IMR-90 (cell line): ENCODE measurements at regions not wholly inside any gene's neighbourhood (a gene's known extent, or its start where the extent isn't known, plus 50 kb on each side); places are given as distances from the start of the nearest gene placed in this dataset.
"Not testable (repeated sequence)": the region's sequence is repeated elsewhere in the genome, so short reads cannot be mapped to it uniquely, and the experiment has no call there.

Experiments used
- ATAC-seq: fragments of 200-7000 bp; cut with Tn5 transposase; 2 replicates; pipeline ENCODE4 v1.9.1; 2020; ENCODE audit warnings: low read depth, mild to moderate bottlenecking, moderate library complexity
- BruUV-seq: library from RNA; stranded (reverse); fragments of 400-500 nt; replicated peaks from 2 replicates; lab custom pipeline; 2021; lab: Mats Ljungman, UMichigan
- CTCF ChIA-PET: fragments of 300-600 bp; formaldehyde crosslinking; extraction: SDS; loops from one replicate; lab custom pipeline; 2021; ENCODE audit warnings: antibody characterized with exemption; lab: Yijun Ruan, JAX
- POLR2A ChIA-PET: fragments of 300-600 bp; sonication (Branson Sonifier 250); formaldehyde crosslinking; loops from one replicate; lab custom pipeline; 2022; ENCODE audit warnings: antibody characterized with exemption; ENCODE audit not compliant: unreplicated experiment; lab: Charles Lee
- DNase-seq: peaks from one replicate; pipeline ENCODE4 v3.0.0; 2013
- H2AFZ ChIP-seq: replicated peaks from 2 replicates; pipeline ENCODE3; 2013; ENCODE audit warnings: low read length, mild to moderate bottlenecking; ENCODE audit not compliant: poor library complexity
- H2AK5ac ChIP-seq: 2 replicates; pipeline ENCODE4 v1.6.1; 2013; ENCODE audit warnings: low read depth, low read length, inconsistent platforms
- H2AK9ac ChIP-seq: replicated peaks from 2 replicates; pipeline ENCODE3; 2013; ENCODE audit warnings: mild to moderate bottlenecking, low read depth, low read length, moderate library complexity; ENCODE audit not compliant: poor library complexity
- H2BK120ac ChIP-seq: 2 replicates; pipeline ENCODE4 v1.6.1; 2013; ENCODE audit warnings: low read depth, low read length, inconsistent platforms
- H2BK15ac ChIP-seq: 3 replicates; pipeline ENCODE4 v1.6.1; 2013; ENCODE audit warnings: low read depth, low read length, inconsistent platforms
- H2BK20ac ChIP-seq: 2 replicates; pipeline ENCODE4 v1.6.1; 2013; ENCODE audit warnings: low read depth, mild to moderate bottlenecking, inconsistent platforms, low read length, moderate library complexity
- H2BK5ac ChIP-seq: 2 replicates; pipeline ENCODE4 v1.6.1; 2013; ENCODE audit warnings: mild to moderate bottlenecking, low read depth, low read length, inconsistent platforms; ENCODE audit not compliant: poor library complexity, severe bottlenecking
- H3K14ac ChIP-seq: replicated peaks from 2 replicates; pipeline ENCODE4 v1.6.1; 2013; ENCODE audit warnings: low read depth, low read length, inconsistent platforms
- H3K18ac ChIP-seq: 2 replicates; pipeline ENCODE4 v1.6.1; 2013; ENCODE audit warnings: low read depth, low read length, control low read depth
- H3K23ac ChIP-seq: 2 replicates; pipeline ENCODE4 v1.6.1; 2013; ENCODE audit warnings: low read depth, low read length, inconsistent platforms
- H3K27ac ChIP-seq: 2 replicates; pipeline ENCODE4 v1.5.1; 2013; ENCODE audit warnings: mild to moderate bottlenecking, control low read depth, low read length; ENCODE audit not compliant: insufficient read depth
- H3K27me3 ChIP-seq: 2 replicates; pipeline ENCODE4 v1.6.1; 2013; ENCODE audit warnings: low read length; ENCODE audit not compliant: control insufficient read depth, insufficient read depth
- H3K36me3 ChIP-seq: 2 replicates; pipeline ENCODE4 v1.6.1; 2013; ENCODE audit warnings: low read length, mixed read lengths; ENCODE audit not compliant: control insufficient read depth, insufficient read depth
- H3K4ac ChIP-seq: 2 replicates; pipeline ENCODE4 v1.6.1; 2013; ENCODE audit warnings: low read depth, low read length, inconsistent platforms
- H3K4me1 ChIP-seq: 2 replicates; pipeline ENCODE4 v1.6.1; 2013; ENCODE audit warnings: low read length, mixed read lengths; ENCODE audit not compliant: control insufficient read depth, insufficient read depth
- H3K4me2 ChIP-seq: 2 replicates; pipeline ENCODE4 v1.6.1; 2013; ENCODE audit warnings: low read depth, mild to moderate bottlenecking, control low read depth, low read length, moderate library complexity
- H3K4me3 ChIP-seq: 2 replicates; pipeline ENCODE4 v1.5.1; 2013; ENCODE audit warnings: low read depth, mild to moderate bottlenecking, control low read depth, low read length, moderate library complexity; ENCODE audit not compliant: insufficient read depth
- H3K56ac ChIP-seq: 2 replicates; pipeline ENCODE4 v1.6.1; 2013; ENCODE audit warnings: low read length, inconsistent platforms; ENCODE audit not compliant: insufficient read depth; ENCODE audit errors: extremely low read depth
- H3K79me1 ChIP-seq, 2 experiments: 2 replicates each; pipeline ENCODE4 v1.6.1; 2013; ENCODE audit warnings: low read length in 2 of 2, inconsistent platforms in 1 of 2, low read depth in 1 of 2
- H3K9ac ChIP-seq: 2 replicates; pipeline ENCODE4 v1.6.1; 2013; ENCODE audit warnings: low read depth, low read length, control low read depth
- H3K9me1 ChIP-seq: 2 replicates; pipeline ENCODE4 v1.6.1; 2013; ENCODE audit warnings: low read length, inconsistent platforms; ENCODE audit not compliant: insufficient read depth
- H3K9me3 ChIP-seq: 2 replicates; pipeline ENCODE4 v1.6.1; 2013; ENCODE audit warnings: low read length; ENCODE audit not compliant: control insufficient read depth, insufficient read depth
- H4K20me1 ChIP-seq: 2 replicates; pipeline ENCODE4 v1.6.1; 2013; ENCODE audit warnings: low read length, inconsistent platforms; ENCODE audit not compliant: insufficient read depth
- H4K5ac ChIP-seq: 2 replicates; pipeline ENCODE4 v1.6.1; 2013; ENCODE audit warnings: mild to moderate bottlenecking, low read depth, low read length, control low read depth
- H4K8ac ChIP-seq, 2 experiments: 2 replicates each; pipeline ENCODE4 v1.6.1; 2013; ENCODE audit warnings: low read depth in 2 of 2, low read length in 2 of 2, control low read depth in 1 of 2, inconsistent platforms in 1 of 2
- H4K91ac ChIP-seq: 2 replicates; pipeline ENCODE4 v1.6.1; 2013; ENCODE audit warnings: low read depth, low read length, inconsistent platforms; ENCODE audit not compliant: insufficient read depth
- WGBS, 2 experiments: methylation state at CpG; one replicate each; pipeline versions ENCODE4 v1.1.5 to v1.1.7; 2013; ENCODE audit warnings: missing lambda C conversion rate in 2 of 2; ENCODE audit not compliant: insufficient read length in 1 of 2; ENCODE audit errors: extremely low coverage in 2 of 2; 5-methylcytosine and 5-hydroxymethylcytosine counted together
- dilution Hi-C: fragments of 300-500 bp; cut with HindIII; formaldehyde crosslinking; loops from one replicate; pipeline ENCODE4 v1.14.3; 2018; ENCODE audit warnings: low sequenced_read_pairs; ENCODE audit not compliant: unreplicated experiment
- in situ Hi-C: fragments of 300-500 bp; cut with MboI; formaldehyde crosslinking; loops from 3 replicates; pipeline ENCODE4 v1.14.3; 2019; ENCODE audit warnings: low sequenced_read_pairs, inconsistent platforms, mixed read lengths
- intact Hi-C: fragments of 100-400 bp; cut with micrococcal nuclease; formaldehyde crosslinking; loops from 2 replicates; pipeline ENCODE4 v1.10.0; 2022

DNA sequence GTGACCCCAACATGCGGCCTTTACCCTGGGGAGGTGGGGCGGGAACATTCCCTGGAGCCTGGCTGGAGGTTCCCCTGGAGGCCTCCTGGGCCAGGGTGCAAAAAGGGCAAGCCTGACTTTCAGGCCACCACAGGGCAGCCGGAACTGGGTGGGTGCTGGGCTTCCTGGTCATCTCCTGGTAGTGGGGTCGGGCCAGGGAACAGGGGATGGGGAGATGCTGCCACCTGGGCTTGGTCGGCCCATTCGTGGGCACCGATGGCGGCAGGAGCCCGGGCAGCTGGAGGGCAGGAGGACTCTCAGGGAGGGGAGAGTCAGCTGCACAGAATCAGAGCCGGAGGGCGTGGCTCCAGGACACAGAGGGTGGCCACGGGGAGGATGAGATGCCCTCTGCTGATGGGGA lies 112.0 kb upstream of the EFCAB3 start:
- POLR2A ChIA-PET = not testable (repeated sequence)

DNA sequence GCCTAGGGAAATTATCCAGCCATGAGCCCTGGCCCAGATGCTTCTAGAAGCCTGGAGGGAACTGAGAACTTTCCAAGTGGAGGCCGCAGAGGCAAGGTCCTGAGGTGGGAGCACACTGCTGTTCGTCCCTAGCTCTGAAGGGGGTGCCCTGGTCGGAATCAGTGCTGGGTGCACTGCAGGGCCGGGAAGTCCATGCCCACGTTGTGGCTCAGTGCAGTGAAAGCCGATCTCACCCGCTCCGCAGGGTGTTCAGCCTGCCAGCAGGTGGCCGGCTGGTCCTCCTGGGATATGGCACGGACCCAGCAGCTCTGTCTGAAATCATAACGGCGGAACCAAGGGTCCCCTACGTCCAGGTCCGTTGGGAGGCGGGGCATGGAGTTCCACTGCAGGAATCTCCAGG lies 115.4 kb upstream of the EFCAB3 start:
- H2BK120ac ChIP-seq, H4K5ac ChIP-seq, H3K4me2 ChIP-seq, H4K20me1 ChIP-seq, intact Hi-C loops, H3K36me3 ChIP-seq, DNase-seq, H2AK5ac ChIP-seq, BruUV-seq, H2AK9ac ChIP-seq, H3K27ac ChIP-seq, H4K8ac ChIP-seq, H3K14ac ChIP-seq, H3K18ac ChIP-seq, H3K4ac ChIP-seq, H4K91ac ChIP-seq, H3K9me1 ChIP-seq, CTCF ChIA-PET, H3K9me3 ChIP-seq, H3K79me1 ChIP-seq, H2BK5ac ChIP-seq, H2BK15ac ChIP-seq, H2AFZ ChIP-seq, in situ Hi-C loops, H3K56ac ChIP-seq, H3K4me1 ChIP-seq, H3K23ac ChIP-seq, ATAC-seq, H3K4me3 ChIP-seq, dilution Hi-C loops, H3K27me3 ChIP-seq, H3K9ac ChIP-seq, POLR2A ChIA-PET, H2BK20ac ChIP-seq: not testable (repeated sequence)
- WGBS, 2 experiments = no CpG with 5 or more reads among the region's 15 CpGs

More for the DNA sequence above, 112.0 kb upstream of the EFCAB3 start:
- BruUV-seq, H3K9me3 ChIP-seq, H3K23ac ChIP-seq, dilution Hi-C loops, H3K18ac ChIP-seq, H4K5ac ChIP-seq, H2BK20ac ChIP-seq, H3K56ac ChIP-seq, H2BK120ac ChIP-seq, H3K9ac ChIP-seq, in situ Hi-C loops, H4K91ac ChIP-seq, H2AK9ac ChIP-seq, DNase-seq, H2BK5ac ChIP-seq, H3K4me2 ChIP-seq, H3K79me1 ChIP-seq, H2AK5ac ChIP-seq, intact Hi-C loops, H3K9me1 ChIP-seq, H2AFZ ChIP-seq, H2BK15ac ChIP-seq, H3K36me3 ChIP-seq, H3K14ac ChIP-seq, H3K4ac ChIP-seq, ATAC-seq, H3K27me3 ChIP-seq, H3K4me1 ChIP-seq, H3K27ac ChIP-seq, H4K20me1 ChIP-seq, CTCF ChIA-PET, H3K4me3 ChIP-seq, H4K8ac ChIP-seq: not testable (repeated sequence)
- WGBS, 2 experiments = 20% methylated on average over 1 of the region's 12 CpGs; no CpG with 5 or more reads in 1 of the 2 experiments
